Transverse colon (tissue), 4 donors: ENCODE measurements at regions not wholly inside any gene's neighbourhood (a gene's known extent, or its start where the extent isn't known, plus 50 kb on each side); places are given as distances from the start of the nearest gene placed in this dataset.

Source experiments
- DNase-seq: peaks from one replicate; pipeline ENCODE4 v3.0.0-alpha.2; 2019
- H3K27ac ChIP-seq, 4 donors: fragments of 200-600 bp; sonication (generic); 2 replicates each; pipeline ENCODE4 v1.5.1; 2016 to 2018; ENCODE audit warnings: inconsistent platforms in 4 of 4
- H3K27me3 ChIP-seq: fragments of 200-600 bp; sonication (generic); 2 replicates; pipeline ENCODE4 v1.5.1; 2017; ENCODE audit warnings: inconsistent platforms
- H3K36me3 ChIP-seq, 4 donors: fragments of 200-600 bp; sonication (generic); 2 replicates each; pipeline ENCODE4 v1.5.1; 2017 to 2019; ENCODE audit warnings: inconsistent platforms in 4 of 4
- H3K4me1 ChIP-seq, 4 donors: fragments of 200-600 bp; sonication (generic); 2 replicates each; pipeline ENCODE4 v1.5.1; 2017 to 2020; ENCODE audit warnings: inconsistent platforms in 4 of 4
- H3K4me3 ChIP-seq, 4 donors: fragments of 200-600 bp; sonication (generic); 1 replicate in 1 of 4; 2 replicates in 3 of 4; pipeline versions ENCODE4 v1.5.1 to v1.6.1; 2017 to 2019; ENCODE audit warnings: inconsistent platforms in 4 of 4
- H3K9me3 ChIP-seq, 2 donors: fragments of 200-600 bp; sonication (generic); 2 replicates each; pipeline ENCODE4 v1.5.1; 2017 to 2019; ENCODE audit warnings: inconsistent platforms in 2 of 2
- EP300 ChIP-seq: sonication (generic); formaldehyde crosslinking; IDR thresholded peaks from one replicate; pipeline ENCODE4 v1.6.1; 2017; ENCODE audit warnings: antibody characterized with exemption, low read depth
- POLR2A ChIP-seq: fragments of 450-650 bp; IDR thresholded peaks from one replicate; pipeline ENCODE4 v1.6.1; 2016; ENCODE audit warnings: antibody characterized with exemption, mild to moderate bottlenecking, moderate library complexity
- POLR2AphosphoS5 ChIP-seq, 3 donors: sonication (generic); formaldehyde crosslinking; IDR thresholded peaks; one replicate each; pipeline ENCODE4 v1.6.1; 2016; ENCODE audit warnings: antibody characterized with exemption in 3 of 3
- WGBS, 2 donors: methylation state at CpG; one replicate each; pipeline ENCODE4 v1.1.5; 2018; ENCODE audit warnings: low coverage in 1 of 2; 5-methylcytosine and 5-hydroxymethylcytosine counted together
- in situ Hi-C, 4 donors: fragments of 200-750 bp; cut with MboI; loops; one replicate each; pipeline versions ENCODE4 v1.15.0 to v1.15.1; 2017; ENCODE audit warnings: low sequenced_read_pairs in 3 of 4, low pct_ligation_motif_present in 1 of 4, low pct_unique_long_range_greater_than_20kb in 1 of 4
- intact Hi-C: fragments of 100-400 bp; cut with DNase I; formaldehyde crosslinking; loops from one replicate; pipeline ENCODE4 v1.15.1; 2023; ENCODE audit warnings: low total_unique reads
- TF ChIP-seq, protein P1 (sequence below), 5 experiments: fragments of 200-600 bp in 3 of 5; fragments of 450-650 bp in 2 of 5; sonication (generic) in 3 of 5; IDR thresholded peaks; 1 replicate in 2 of 5; 2 replicates in 3 of 5; pipeline ENCODE4 v1.5.1; 2016 to 2017; ENCODE audit warnings: antibody characterized with exemption in 5 of 5, inconsistent platforms in 3 of 5, mild to moderate bottlenecking in 2 of 5, moderate library complexity in 1 of 5

DNA sequence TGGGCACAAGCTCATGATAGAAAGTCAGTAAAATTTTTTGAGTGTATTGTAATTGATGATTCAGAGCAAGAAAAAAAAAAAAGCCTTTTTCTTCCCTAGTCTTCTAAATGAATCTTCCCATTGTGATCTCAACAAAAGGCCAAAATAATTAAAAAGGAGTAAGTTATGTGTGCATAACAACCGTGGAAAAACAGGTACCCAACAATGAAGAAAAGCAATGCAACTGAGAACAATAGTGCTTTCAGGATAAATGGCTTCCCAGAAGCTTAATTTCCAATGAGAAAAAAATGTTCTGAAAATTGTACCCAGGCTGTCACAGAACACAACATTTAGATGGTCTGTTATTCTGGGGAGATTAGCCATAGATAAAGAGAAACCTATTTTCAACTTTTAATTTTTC, 399.0 kb upstream of the AGA start:
- no peak overlapping the region for H3K4me3 ChIP-seq
- WGBS, 2 donors: 29 to 30% methylated on average over 1 of the region's 1 CpG
- no peak for TF ChIP-seq POLR2AphosphoS5 (IDR thresholded peaks at IDR 0.05)
- TF ChIP-seq, protein P1, sequence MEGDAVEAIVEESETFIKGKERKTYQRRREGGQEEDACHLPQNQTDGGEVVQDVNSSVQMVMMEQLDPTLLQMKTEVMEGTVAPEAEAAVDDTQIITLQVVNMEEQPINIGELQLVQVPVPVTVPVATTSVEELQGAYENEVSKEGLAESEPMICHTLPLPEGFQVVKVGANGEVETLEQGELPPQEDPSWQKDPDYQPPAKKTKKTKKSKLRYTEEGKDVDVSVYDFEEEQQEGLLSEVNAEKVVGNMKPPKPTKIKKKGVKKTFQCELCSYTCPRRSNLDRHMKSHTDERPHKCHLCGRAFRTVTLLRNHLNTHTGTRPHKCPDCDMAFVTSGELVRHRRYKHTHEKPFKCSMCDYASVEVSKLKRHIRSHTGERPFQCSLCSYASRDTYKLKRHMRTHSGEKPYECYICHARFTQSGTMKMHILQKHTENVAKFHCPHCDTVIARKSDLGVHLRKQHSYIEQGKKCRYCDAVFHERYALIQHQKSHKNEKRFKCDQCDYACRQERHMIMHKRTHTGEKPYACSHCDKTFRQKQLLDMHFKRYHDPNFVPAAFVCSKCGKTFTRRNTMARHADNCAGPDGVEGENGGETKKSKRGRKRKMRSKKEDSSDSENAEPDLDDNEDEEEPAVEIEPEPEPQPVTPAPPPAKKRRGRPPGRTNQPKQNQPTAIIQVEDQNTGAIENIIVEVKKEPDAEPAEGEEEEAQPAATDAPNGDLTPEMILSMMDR (IDR thresholded peaks at IDR 0.05): no peak
- TF ChIP-seq POLR2A: no peak
- TF ChIP-seq EP300: no peak
- H3K36me3 ChIP-seq: no peaks in the 10 kb centered on the region
- in situ Hi-C loops (no loop called here), intact Hi-C loops (no loop called here)
- H3K27ac ChIP-seq: no peak overlapping the region
- no peaks in the 10 kb centered on the region for H3K4me1 ChIP-seq
- no peaks in the 10 kb centered on the region for H3K9me3 ChIP-seq
- H3K27me3 ChIP-seq: no peaks in the 10 kb centered on the region
- no peak for DNase-seq

DNA sequence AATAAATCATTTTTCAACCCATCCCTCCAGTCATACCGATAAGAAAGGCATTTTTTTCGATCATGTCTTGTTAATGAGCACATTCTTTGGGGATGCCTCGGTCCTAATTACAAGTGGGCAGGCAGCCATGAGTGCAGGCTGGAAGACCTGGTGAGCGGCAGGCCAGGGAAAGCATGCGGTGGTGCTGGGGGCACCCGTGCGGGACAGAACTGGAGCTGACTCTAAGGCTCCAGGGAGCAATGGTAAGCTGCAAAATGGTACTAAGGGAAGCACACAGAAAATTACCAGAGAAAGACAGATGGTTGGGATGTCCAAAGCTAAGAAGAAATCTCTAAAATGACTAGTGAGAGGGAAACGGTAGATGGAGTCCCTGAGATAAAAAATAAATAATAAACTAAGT, 411.0 kb upstream of the AGA start:
- H3K27me3 ChIP-seq: no peaks in the 10 kb centered on the region
- in situ Hi-C loops: no loop called here
- DNase-seq: no peak
- no peak overlapping the region for H3K4me3 ChIP-seq
- TF ChIP-seq, protein P1 (IDR thresholded peaks at IDR 0.05): no peak
- TF ChIP-seq POLR2A: no peak
- no peak for TF ChIP-seq POLR2AphosphoS5 (IDR thresholded peaks at IDR 0.05)
- TF ChIP-seq EP300: no peak
- WGBS, 2 donors: 90 to 93% methylated on average over 8 of the region's 8 CpGs
- intact Hi-C loops: loop anchor here (10.0 kb wide), 1 partner anchor 198 kb away; no protein-coding TSS in a partner anchor
- no peaks in the 10 kb centered on the region for H3K36me3 ChIP-seq
- H3K27ac ChIP-seq: no peak overlapping the region
- H3K9me3 ChIP-seq: no peaks in the 10 kb centered on the region
- no peaks in the 10 kb centered on the region for H3K4me1 ChIP-seq

DNA sequence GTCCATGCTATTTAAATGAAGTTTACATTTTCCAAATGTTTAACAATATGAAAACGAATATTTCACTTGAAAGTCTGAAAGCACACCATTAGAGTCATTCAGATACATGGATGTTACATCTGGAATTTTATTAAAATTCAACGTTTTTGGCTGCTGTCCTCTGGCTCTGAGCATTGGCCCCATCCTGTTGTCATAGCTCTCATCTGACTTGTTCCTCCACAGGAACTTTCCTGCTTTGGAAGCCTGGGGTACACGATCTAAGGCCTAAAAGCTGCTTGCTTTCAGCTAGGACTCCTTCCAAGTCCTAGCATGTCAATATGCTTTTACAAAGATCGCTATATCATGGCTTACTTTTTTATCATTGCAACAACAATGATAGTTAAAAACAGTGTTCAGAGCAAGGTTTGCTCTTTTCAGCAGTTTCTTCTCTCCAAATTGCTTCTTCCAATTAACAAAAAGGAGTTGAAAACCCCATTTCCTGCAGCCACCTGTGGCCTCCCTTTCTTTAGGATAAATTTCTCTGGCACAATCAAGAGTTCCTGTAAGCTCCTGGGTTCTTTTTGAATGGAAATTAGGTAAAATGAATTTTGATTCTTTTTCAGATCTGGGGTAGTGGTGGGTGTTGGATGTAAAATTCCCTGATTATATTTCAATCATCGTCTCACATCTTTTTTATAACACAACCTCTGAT, 413.4 kb upstream of the AGA start:
- H3K4me1 ChIP-seq: no peaks in the 10 kb centered on the region
- no peak for DNase-seq
- no peaks in the 10 kb centered on the region for H3K9me3 ChIP-seq
- no peaks in the 10 kb centered on the region for H3K36me3 ChIP-seq
- no peak for TF ChIP-seq POLR2A
- TF ChIP-seq POLR2AphosphoS5 (IDR thresholded peaks at IDR 0.05): no peak
- no peak for TF ChIP-seq EP300
- TF ChIP-seq, protein P1 (IDR thresholded peaks at IDR 0.05): no peak
- no peaks in the 10 kb centered on the region for H3K27me3 ChIP-seq
- intact Hi-C loops (loop anchor here (10.0 kb wide), 1 partner anchor 201 kb away; no protein-coding TSS in a partner anchor), in situ Hi-C loops (no loop called here)
- H3K27ac ChIP-seq: no peak overlapping the region
- 66 to 72% methylated on average over 5 of the region's 5 CpGs for WGBS, 2 donors
- no peak overlapping the region for H3K4me3 ChIP-seq

DNA sequence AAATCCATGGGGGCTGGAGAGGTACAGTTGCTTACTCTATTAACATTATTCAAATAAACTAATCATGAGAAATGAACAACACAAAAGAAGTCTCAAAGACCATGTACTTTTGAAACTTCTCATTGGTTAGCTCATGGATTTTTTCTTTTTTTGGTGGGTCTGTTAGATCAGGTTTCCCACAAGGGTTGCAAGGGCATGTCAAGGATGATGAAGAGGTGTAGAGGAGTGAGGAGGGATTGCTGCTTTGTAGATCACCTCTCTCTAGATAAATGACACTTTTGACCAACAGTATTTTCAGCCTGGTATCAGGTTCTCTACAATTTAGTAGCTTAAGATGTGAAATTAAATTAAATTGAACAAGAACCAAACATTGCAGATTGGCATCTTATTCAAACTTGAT, 417.9 kb upstream of the AGA start:
- no peaks in the 10 kb centered on the region for H3K36me3 ChIP-seq
- no peak overlapping the region for H3K4me3 ChIP-seq
- in situ Hi-C loops (no loop called here), intact Hi-C loops (no loop called here)
- no peaks in the 10 kb centered on the region for H3K4me1 ChIP-seq
- DNase-seq: no peak
- no peaks in the 10 kb centered on the region for H3K9me3 ChIP-seq
- no peaks in the 10 kb centered on the region for H3K27me3 ChIP-seq
- TF ChIP-seq POLR2A (no peak), POLR2AphosphoS5 (IDR thresholded peaks at IDR 0.05) (no peak), EP300 (no peak)
- TF ChIP-seq, protein P1 (IDR thresholded peaks at IDR 0.05): no peak
- no peak overlapping the region for H3K27ac ChIP-seq
